ENCODE measurements at regions not wholly inside any gene's neighbourhood (a gene's known extent, or its start where the extent isn't known, plus 50 kb on each side); places are given as distances from the start of the nearest gene placed in this dataset.

- Histone ChIP-seq H3K9me2 (replicated peaks; ENCODE audit: insufficient read depth, low read length) (no peaks in the 10 kb centered on the region), H3K9me3 (replicated peaks; ENCODE audit: insufficient read depth, low read length) (no peaks in the 10 kb centered on the region), H3K79me2 (ENCODE audit: low read length) (no peaks in the 10 kb centered on the region), H2AFZ (ENCODE audit: low read length) (no peak overlapping the region), H3K9ac (ENCODE audit: low read length) (no peak overlapping the region), H3K4me2 (ENCODE audit: low read depth, low read length) (no peak overlapping the region), H3K27me3 (replicated peaks; ENCODE audit: insufficient read depth, low read length) (no peaks in the 10 kb centered on the region), H3K36me3 (replicated peaks; ENCODE audit: insufficient read depth, low read length) (no peaks in the 10 kb centered on the region), H3K4me1 (ENCODE audit: low read length) (no peaks in the 10 kb centered on the region), H4K20me1 (ENCODE audit: insufficient read depth, low read length) (no peaks in the 10 kb centered on the region), H3K4me3 (ENCODE audit: low read length) (no peak overlapping the region), H3K27ac (ENCODE audit: low read length) (no peak overlapping the region), H3F3A (ENCODE audit: insufficient read depth, low read length) (no peaks in the 10 kb centered on the region)
- DNase-seq, result no peak
- TF ChIP-seq EZH2phosphoT487 (IDR thresholded peaks at IDR 0.05; ENCODE audit: low read length) (no peak), EZH2 (optimal IDR thresholded peaks at IDR 0.05; ENCODE audit: low read depth, low read length) (no peak)
- TF ChIP-seq, protein P1, sequence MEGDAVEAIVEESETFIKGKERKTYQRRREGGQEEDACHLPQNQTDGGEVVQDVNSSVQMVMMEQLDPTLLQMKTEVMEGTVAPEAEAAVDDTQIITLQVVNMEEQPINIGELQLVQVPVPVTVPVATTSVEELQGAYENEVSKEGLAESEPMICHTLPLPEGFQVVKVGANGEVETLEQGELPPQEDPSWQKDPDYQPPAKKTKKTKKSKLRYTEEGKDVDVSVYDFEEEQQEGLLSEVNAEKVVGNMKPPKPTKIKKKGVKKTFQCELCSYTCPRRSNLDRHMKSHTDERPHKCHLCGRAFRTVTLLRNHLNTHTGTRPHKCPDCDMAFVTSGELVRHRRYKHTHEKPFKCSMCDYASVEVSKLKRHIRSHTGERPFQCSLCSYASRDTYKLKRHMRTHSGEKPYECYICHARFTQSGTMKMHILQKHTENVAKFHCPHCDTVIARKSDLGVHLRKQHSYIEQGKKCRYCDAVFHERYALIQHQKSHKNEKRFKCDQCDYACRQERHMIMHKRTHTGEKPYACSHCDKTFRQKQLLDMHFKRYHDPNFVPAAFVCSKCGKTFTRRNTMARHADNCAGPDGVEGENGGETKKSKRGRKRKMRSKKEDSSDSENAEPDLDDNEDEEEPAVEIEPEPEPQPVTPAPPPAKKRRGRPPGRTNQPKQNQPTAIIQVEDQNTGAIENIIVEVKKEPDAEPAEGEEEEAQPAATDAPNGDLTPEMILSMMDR (IDR thresholded peaks at IDR 0.05; ENCODE audit: low read length), result no peak
Measured at GRCh38 chrX:16333453-16333852, 166.2 kb downstream of the MAGEB17 start.

DNA sequence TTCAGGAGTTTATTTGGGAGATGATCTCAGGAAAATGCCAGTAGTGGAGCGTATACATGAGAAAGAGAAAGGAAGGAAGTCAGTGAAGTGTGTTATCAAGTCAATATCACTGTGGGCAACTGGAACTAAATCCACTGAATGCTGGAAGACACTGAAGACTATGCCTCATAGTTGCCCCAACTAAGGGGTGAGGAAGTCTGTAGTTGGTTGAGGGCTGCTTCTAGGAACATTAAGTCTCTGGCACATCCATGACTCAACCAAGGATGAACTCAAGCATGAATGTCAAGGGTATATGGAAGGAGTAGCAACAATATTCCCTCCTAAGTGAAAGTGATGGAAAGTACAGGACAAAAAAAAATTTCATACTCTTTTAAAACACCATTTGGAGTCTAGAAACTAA lies 167.9 kb downstream of the MAGEB17 start:
- no peaks in the 10 kb centered on the region for H3F3A ChIP-seq (ENCODE audit: insufficient read depth, low read length)
- H3K4me2 ChIP-seq (ENCODE audit: low read depth, low read length), result no peak overlapping the region
- H3K9me3 ChIP-seq (replicated peaks; ENCODE audit: insufficient read depth, low read length), result no peaks in the 10 kb centered on the region
- no peaks in the 10 kb centered on the region for H3K27me3 ChIP-seq (replicated peaks; ENCODE audit: insufficient read depth, low read length)
- H3K4me3 ChIP-seq (ENCODE audit: low read length), result no peak overlapping the region
- TF ChIP-seq EZH2phosphoT487 (IDR thresholded peaks at IDR 0.05; ENCODE audit: low read length) (no peak), EZH2 (optimal IDR thresholded peaks at IDR 0.05; ENCODE audit: low read depth, low read length) (no peak)
- TF ChIP-seq, protein P1 (IDR thresholded peaks at IDR 0.05; ENCODE audit: low read length), result no peak
- no peak overlapping the region for H2AFZ ChIP-seq (ENCODE audit: low read length)
- no peaks in the 10 kb centered on the region for H4K20me1 ChIP-seq (ENCODE audit: insufficient read depth, low read length)
- no peak overlapping the region for H3K9ac ChIP-seq (ENCODE audit: low read length)
- no peaks in the 10 kb centered on the region for H3K4me1 ChIP-seq (ENCODE audit: low read length)
- H3K36me3 ChIP-seq (replicated peaks; ENCODE audit: insufficient read depth, low read length), result no peaks in the 10 kb centered on the region
- H3K9me2 ChIP-seq (replicated peaks; ENCODE audit: insufficient read depth, low read length), result no peaks in the 10 kb centered on the region
- H3K27ac ChIP-seq (ENCODE audit: low read length), result no peak overlapping the region
- no peak for DNase-seq
- H3K79me2 ChIP-seq (ENCODE audit: low read length), result no peaks in the 10 kb centered on the region

DNA sequence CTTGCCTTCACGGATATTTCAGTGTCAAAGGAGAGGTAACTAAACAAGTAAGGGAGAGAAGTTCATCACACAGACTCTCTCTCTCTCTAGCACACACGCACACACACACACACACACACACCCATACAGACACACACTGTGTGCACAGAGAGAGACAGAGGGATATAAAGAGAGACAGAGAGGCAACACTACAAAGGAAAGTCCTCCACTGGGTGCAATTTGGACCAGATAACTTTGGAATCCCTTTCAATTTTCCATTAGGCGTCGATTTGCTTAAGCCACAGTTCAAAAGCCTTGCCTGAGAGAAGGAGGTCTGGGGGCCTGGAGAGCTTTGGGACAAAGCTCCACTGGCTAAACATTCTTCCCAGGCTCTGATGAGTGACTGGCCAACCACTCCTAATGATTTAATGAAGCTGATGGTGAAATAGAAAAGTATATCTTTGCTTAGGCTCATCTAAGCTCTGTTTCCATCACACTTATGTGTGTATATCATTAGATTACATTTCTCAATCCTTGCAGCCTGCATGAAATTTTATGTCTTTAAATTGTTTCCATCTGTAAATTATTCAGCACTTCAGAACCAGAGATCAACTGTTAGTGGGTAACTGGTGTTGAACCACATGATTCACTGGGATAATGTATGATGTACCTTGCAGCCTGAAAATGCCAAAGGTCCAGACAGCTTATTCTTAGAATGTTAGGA lies 180.8 kb downstream of the MAGEB17 start:
- Histone ChIP-seq H3K27ac (ENCODE audit: low read length) (no peak overlapping the region), H3K36me3 (replicated peaks; ENCODE audit: insufficient read depth, low read length) (no peaks in the 10 kb centered on the region), H4K20me1 (ENCODE audit: insufficient read depth, low read length) (no peaks in the 10 kb centered on the region), H3K27me3 (replicated peaks; ENCODE audit: insufficient read depth, low read length) (no peaks in the 10 kb centered on the region), H3K4me1 (ENCODE audit: low read length) (no peaks in the 10 kb centered on the region), H3K9me3 (replicated peaks; ENCODE audit: insufficient read depth, low read length) (no peaks in the 10 kb centered on the region), H3K4me3 (ENCODE audit: low read length) (no peak overlapping the region), H2AFZ (ENCODE audit: low read length) (no peak overlapping the region), H3K9ac (ENCODE audit: low read length) (no peak overlapping the region), H3F3A (ENCODE audit: insufficient read depth, low read length) (no peaks in the 10 kb centered on the region), H3K4me2 (ENCODE audit: low read depth, low read length) (no peak overlapping the region), H3K79me2 (ENCODE audit: low read length) (no peaks in the 10 kb centered on the region), H3K9me2 (replicated peaks; ENCODE audit: insufficient read depth, low read length) (no peaks in the 10 kb centered on the region)
- DNase-seq, result no peak
- TF ChIP-seq, protein P1 (IDR thresholded peaks at IDR 0.05; ENCODE audit: low read length), result no peak
- TF ChIP-seq EZH2phosphoT487 (IDR thresholded peaks at IDR 0.05; ENCODE audit: low read length) (no peak), EZH2 (optimal IDR thresholded peaks at IDR 0.05; ENCODE audit: low read depth, low read length) (no peak)
